SHP77 treated with DMSO at 0.1 percent for 48 hours (cell line): ENCODE measurements at regions not wholly inside any gene's neighbourhood (a gene's known extent, or its start where the extent isn't known, plus 50 kb on each side); places are given as distances from the start of the nearest gene placed in this dataset.

Source experiments
- DNase-seq: peaks from one replicate; lab custom pipeline; 2025; lab: John Stamatoyannopoulos, UW

DNA sequence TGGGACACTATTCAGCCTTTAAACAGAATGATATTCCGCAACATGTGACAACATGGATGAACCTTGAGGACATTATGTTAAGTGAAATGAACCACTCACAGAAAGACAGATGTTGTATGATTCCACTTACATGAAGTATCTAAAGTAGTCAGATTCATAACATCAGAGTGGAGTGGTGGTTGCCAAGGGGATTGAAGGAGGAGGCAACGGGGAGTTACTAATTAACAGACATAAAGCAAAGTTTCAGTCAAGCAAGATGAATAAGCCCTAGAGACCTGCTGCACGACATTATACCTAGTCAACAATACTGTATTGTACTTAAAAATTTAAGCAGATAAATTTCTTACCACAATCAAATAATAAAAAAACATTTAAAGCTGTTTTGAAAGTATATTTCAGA lies 105.0 kb upstream of the NR0B1 start:
- no peak for DNase-seq

- no peak for DNase-seq
Observed at GRCh38 chrX:30402366-30402765, 93.2 kb upstream of the NR0B1 start.

GRCh38 chrX:30388325-30388724 lies 79.1 kb upstream of the NR0B1 start:
- no peak for DNase-seq

- no peak for DNase-seq
Observed at GRCh38 chrX:30373951-30374350, 64.8 kb upstream of the NR0B1 start.

DNA sequence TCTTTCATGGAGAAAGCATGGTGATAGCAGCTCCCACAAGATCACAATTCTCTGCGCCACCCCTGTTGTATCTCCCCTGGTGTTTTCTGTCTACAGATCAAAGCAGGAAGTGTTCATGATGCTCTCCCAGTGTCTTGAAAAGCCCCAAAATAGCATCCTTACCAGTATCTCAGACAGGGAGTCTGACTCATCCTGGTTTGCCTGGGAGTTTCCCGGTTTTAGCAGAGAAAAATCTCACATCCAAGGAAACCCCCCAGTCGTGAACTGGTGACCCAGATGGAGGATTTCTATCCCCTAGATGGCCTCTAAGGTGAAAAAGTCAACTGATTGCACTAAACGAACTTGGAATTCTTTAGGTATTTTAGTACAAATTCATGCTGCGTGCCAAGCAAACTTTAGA lies 64.3 kb upstream of the NR0B1 start:
- no peak for DNase-seq

DNA sequence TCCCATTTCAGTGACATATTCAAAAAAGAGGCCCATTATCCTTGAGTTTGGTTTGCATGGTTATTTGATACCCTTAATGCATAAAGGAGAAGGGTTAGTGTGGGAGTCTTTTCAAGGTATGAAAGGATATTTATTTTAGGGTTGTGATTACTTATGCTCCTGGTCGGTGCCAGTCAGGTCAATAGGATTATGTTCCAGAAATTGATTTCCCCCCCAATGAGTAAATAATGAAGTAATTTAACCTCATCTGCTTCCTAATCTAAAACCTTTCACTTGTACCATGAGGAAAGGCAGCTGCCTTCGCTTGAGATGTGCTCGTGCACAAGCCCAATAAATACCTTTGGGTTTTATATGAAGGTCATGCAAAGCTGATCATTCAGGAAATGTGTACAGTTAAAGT lies 55.0 kb upstream of the NR0B1 start:
- peak; percentile 89 for DNase-seq
